Gastroesophageal sphincter (tissue), 4 donors: ENCODE measurements at regions not wholly inside any gene's neighbourhood (a gene's known extent, or its start where the extent isn't known, plus 50 kb on each side); places are given as distances from the start of the nearest gene placed in this dataset.

ENCODE experiments used
- ATAC-seq: fragments of 150-250 bp; one replicate; pipeline ENCODE4 v1.9.1; 2016; ENCODE audit warnings: mild to moderate bottlenecking, moderate library complexity
- H3K27ac ChIP-seq, 4 donors: fragments of 200-600 bp; sonication (generic) in 3 of 4; 1 replicate in 3 of 4; 2 replicates in 1 of 4; pipeline ENCODE4 v1.5.1; 2016 to 2019
- H3K27me3 ChIP-seq: fragments of 200-600 bp; sonication (generic); one replicate; pipeline ENCODE4 v1.5.1; 2019
- H3K36me3 ChIP-seq, 2 donors: fragments of 200-600 bp; sonication (generic); one replicate each; pipeline ENCODE4 v1.5.1; 2019; ENCODE audit warnings: control low read depth in 1 of 2
- H3K4me1 ChIP-seq, 3 donors: fragments of 200-600 bp; sonication (generic); 1 replicate in 2 of 3; 2 replicates in 1 of 3; pipeline ENCODE4 v1.5.1; 2016 to 2019; ENCODE audit warnings: control low read depth in 2 of 3
- H3K4me3 ChIP-seq, 2 donors: fragments of 200-600 bp; sonication (generic); one replicate each; pipeline ENCODE4 v1.5.1; 2019; ENCODE audit warnings: mild to moderate bottlenecking in 1 of 2, moderate library complexity in 1 of 2
- H3K9me3 ChIP-seq, 3 donors: fragments of 200-600 bp; sonication (generic); one replicate each; pipeline ENCODE4 v1.5.1; 2017 to 2019; ENCODE audit warnings: control low read depth in 2 of 3
- EP300 ChIP-seq: sonication (generic); formaldehyde crosslinking; IDR thresholded peaks from one replicate; pipeline ENCODE4 v1.6.1; 2017; ENCODE audit warnings: antibody characterized with exemption, mild to moderate bottlenecking
- POLR2A ChIP-seq, 2 donors: fragments of 450-650 bp; IDR thresholded peaks; one replicate each; pipeline ENCODE4 v1.6.1; 2017; ENCODE audit warnings: antibody characterized with exemption in 2 of 2, mild to moderate bottlenecking in 2 of 2, moderate library complexity in 1 of 2
- POLR2AphosphoS5 ChIP-seq: sonication (generic); formaldehyde crosslinking; IDR thresholded peaks from one replicate; pipeline ENCODE4 v1.6.1; 2017; ENCODE audit warnings: antibody characterized with exemption
- WGBS, 2 donors: methylation state at CpG; one replicate each; pipeline ENCODE4 v1.1.5; 2018; ENCODE audit warnings: low coverage in 1 of 2; 5-methylcytosine and 5-hydroxymethylcytosine counted together
- TF ChIP-seq, protein P1 (sequence below), 4 experiments: fragments of 200-600 bp in 2 of 4; fragments of 450-650 bp in 2 of 4; sonication (generic) in 1 of 4; IDR thresholded peaks; one replicate each; pipeline ENCODE4 v1.5.1; 2017 to 2019; ENCODE audit warnings: antibody characterized with exemption in 4 of 4, mild to moderate bottlenecking in 2 of 4, moderate library complexity in 2 of 4

- TF ChIP-seq POLR2AphosphoS5 (no peak), EP300 (no peak), POLR2A (IDR thresholded peaks at IDR 0.05) (no peak)
- TF ChIP-seq, protein P1, sequence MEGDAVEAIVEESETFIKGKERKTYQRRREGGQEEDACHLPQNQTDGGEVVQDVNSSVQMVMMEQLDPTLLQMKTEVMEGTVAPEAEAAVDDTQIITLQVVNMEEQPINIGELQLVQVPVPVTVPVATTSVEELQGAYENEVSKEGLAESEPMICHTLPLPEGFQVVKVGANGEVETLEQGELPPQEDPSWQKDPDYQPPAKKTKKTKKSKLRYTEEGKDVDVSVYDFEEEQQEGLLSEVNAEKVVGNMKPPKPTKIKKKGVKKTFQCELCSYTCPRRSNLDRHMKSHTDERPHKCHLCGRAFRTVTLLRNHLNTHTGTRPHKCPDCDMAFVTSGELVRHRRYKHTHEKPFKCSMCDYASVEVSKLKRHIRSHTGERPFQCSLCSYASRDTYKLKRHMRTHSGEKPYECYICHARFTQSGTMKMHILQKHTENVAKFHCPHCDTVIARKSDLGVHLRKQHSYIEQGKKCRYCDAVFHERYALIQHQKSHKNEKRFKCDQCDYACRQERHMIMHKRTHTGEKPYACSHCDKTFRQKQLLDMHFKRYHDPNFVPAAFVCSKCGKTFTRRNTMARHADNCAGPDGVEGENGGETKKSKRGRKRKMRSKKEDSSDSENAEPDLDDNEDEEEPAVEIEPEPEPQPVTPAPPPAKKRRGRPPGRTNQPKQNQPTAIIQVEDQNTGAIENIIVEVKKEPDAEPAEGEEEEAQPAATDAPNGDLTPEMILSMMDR (IDR thresholded peaks at IDR 0.05), result no peak
- Histone ChIP-seq H3K27me3 (no peaks in the 10 kb centered on the region), H3K36me3 (no peaks in the 10 kb centered on the region), H3K9me3 (no peaks in the 10 kb centered on the region), H3K4me3 (no peak overlapping the region), H3K4me1 (no peaks in the 10 kb centered on the region), H3K27ac (no peak overlapping the region)
- 71 to 90% methylated on average over 1 of the region's 1 CpG for WGBS, 2 donors
- no peak for ATAC-seq
Measured at GRCh38 chr3:181626036-181626435, 85.7 kb upstream of the SOX2 start.

DNA sequence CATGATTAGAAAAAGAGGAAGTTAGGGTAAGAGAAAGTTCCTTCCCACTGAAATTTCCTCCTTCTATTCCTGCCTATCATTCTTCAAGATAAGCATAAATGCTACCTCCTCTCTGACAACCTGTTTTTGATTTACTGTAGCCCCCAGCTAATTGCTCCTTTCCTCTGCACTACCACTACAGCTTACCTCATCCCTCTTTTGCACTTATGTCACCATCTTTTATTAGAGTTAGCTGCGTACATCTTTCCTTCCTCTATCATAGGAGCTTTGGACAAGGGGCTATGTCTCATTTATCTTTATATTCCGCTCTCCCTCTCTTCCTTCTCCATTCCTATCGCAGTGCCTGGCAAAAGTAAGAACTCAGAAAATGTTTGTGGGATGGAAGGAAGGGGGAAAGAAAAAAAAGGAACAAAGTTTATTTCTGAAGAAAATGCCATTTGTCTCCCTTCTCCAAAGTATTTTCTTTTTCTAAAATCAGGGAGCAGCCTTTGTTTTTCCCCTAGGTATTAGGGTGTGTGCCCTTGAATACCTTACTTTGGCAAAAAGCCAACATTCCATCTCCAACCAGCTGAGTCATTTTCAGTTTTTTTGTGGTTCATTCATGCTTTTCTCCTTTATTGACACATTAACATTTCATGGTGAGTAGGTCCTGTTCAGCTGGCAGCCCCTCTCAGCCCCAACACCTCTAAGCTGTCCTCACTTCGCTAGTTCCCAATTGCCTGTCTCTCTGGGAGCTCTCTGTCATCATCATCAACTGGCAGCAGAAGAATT is 87.6 kb upstream of the SOX2 start:
- no peaks in the 10 kb centered on the region for H3K4me1 ChIP-seq
- no peak for TF ChIP-seq POLR2A (IDR thresholded peaks at IDR 0.05)
- TF ChIP-seq, protein P1 (IDR thresholded peaks at IDR 0.05), result no peak
- TF ChIP-seq POLR2AphosphoS5, result no peak
- TF ChIP-seq EP300, result no peak
- no peaks in the 10 kb centered on the region for H3K27me3 ChIP-seq
- ATAC-seq, result no peak
- no peak overlapping the region for H3K4me3 ChIP-seq
- 28 to 45% methylated on average over 3 to 4 of the region's 4 CpGs for WGBS, 2 donors
- no peaks in the 10 kb centered on the region for H3K9me3 ChIP-seq
- H3K36me3 ChIP-seq, result no peaks in the 10 kb centered on the region
- H3K27ac ChIP-seq, result no peak overlapping the region

DNA sequence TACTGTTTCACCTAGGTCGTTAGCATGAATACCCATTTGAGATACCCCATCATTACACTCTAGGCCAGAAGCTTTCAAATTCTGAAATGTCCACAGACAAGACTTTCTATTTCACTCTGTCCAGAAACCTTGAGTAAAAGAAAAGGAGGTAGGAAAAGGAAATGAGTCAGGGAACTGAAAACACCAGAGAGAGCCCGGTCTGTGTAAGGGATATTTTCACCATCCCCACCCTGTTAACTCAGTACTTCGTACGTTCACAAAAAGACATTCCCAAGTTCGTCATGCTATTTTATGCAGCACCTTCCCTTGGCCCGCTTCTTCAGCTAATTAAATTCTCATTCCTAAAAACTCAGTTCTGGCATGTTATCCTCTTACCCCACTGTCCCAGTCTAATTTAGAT is 89.4 kb upstream of the SOX2 start:
- Histone ChIP-seq H3K27ac (no peak overlapping the region), H3K4me1 (no peaks in the 10 kb centered on the region), H3K27me3 (no peaks in the 10 kb centered on the region), H3K4me3 (no peak overlapping the region), H3K36me3 (no peaks in the 10 kb centered on the region), H3K9me3 (no peaks in the 10 kb centered on the region)
- TF ChIP-seq POLR2AphosphoS5 (no peak), POLR2A (IDR thresholded peaks at IDR 0.05) (no peak)
- TF ChIP-seq, protein P1 (IDR thresholded peaks at IDR 0.05), result no peak
- no peak for ATAC-seq
- 49 to 62% methylated on average over 6 of the region's 6 CpGs for WGBS, 2 donors

- no peak for ATAC-seq
- H3K9me3 ChIP-seq, result no peaks in the 10 kb centered on the region
- H3K36me3 ChIP-seq, result no peaks in the 10 kb centered on the region
- no peaks in the 10 kb centered on the region for H3K27me3 ChIP-seq
- WGBS, 2 donors, result 69 to 75% methylated on average over 1 of the region's 1 CpG
- H3K4me3 ChIP-seq, result no peak overlapping the region
- no peaks in the 10 kb centered on the region for H3K4me1 ChIP-seq
- no peak overlapping the region for H3K27ac ChIP-seq
- TF ChIP-seq EP300, result no peak
- TF ChIP-seq, protein P1 (IDR thresholded peaks at IDR 0.05), result no peak
- TF ChIP-seq POLR2AphosphoS5, result no peak
- TF ChIP-seq POLR2A (IDR thresholded peaks at IDR 0.05), result no peak
Measured at GRCh38 chr3:181619897-181620296, 91.8 kb upstream of the SOX2 start.

GRCh38 chr3:181618260-181618659 is 93.5 kb upstream of the SOX2 start:
- Histone ChIP-seq H3K27me3 (no peaks in the 10 kb centered on the region), H3K36me3 (no peaks in the 10 kb centered on the region), H3K4me3 (no peak overlapping the region), H3K27ac (no peak overlapping the region), H3K4me1 (no peaks in the 10 kb centered on the region), H3K9me3 (no peaks in the 10 kb centered on the region)
- no peak for ATAC-seq
- TF ChIP-seq POLR2A (IDR thresholded peaks at IDR 0.05) (no peak), POLR2AphosphoS5 (no peak), EP300 (no peak)
- TF ChIP-seq, protein P1 (IDR thresholded peaks at IDR 0.05), result no peak
- 60 to 78% methylated on average over 1 of the region's 1 CpG for WGBS, 2 donors
